ENCODE measurements at regions not wholly inside any gene's neighbourhood (a gene's known extent, or its start where the extent isn't known, plus 50 kb on each side); places are given as distances from the start of the nearest gene placed in this dataset.

GRCh38 chr13:62626771-62627170 lies 1211.1 kb upstream of the PCDH20 start:
- no peaks in the 10 kb centered on the region for H3K4me1 ChIP-seq (ENCODE audit: low read depth)
- H3K4me3 ChIP-seq: no peak overlapping the region
- H3K9me3 ChIP-seq (ENCODE audit: low read depth): no peaks in the 10 kb centered on the region
- DNase-seq (ENCODE audit: low read depth in 1 of 2, low spot score in 1 of 2): no peak
- TF ChIP-seq, protein P1, sequence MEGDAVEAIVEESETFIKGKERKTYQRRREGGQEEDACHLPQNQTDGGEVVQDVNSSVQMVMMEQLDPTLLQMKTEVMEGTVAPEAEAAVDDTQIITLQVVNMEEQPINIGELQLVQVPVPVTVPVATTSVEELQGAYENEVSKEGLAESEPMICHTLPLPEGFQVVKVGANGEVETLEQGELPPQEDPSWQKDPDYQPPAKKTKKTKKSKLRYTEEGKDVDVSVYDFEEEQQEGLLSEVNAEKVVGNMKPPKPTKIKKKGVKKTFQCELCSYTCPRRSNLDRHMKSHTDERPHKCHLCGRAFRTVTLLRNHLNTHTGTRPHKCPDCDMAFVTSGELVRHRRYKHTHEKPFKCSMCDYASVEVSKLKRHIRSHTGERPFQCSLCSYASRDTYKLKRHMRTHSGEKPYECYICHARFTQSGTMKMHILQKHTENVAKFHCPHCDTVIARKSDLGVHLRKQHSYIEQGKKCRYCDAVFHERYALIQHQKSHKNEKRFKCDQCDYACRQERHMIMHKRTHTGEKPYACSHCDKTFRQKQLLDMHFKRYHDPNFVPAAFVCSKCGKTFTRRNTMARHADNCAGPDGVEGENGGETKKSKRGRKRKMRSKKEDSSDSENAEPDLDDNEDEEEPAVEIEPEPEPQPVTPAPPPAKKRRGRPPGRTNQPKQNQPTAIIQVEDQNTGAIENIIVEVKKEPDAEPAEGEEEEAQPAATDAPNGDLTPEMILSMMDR (IDR thresholded peaks at IDR 0.05; ENCODE audit: low read depth, low read length): peak; percentile 3
- no peaks in the 10 kb centered on the region for H3K36me3 ChIP-seq
- H3K27me3 ChIP-seq: no peaks in the 10 kb centered on the region
- no peak overlapping the region for H3K27ac ChIP-seq

- H3K27me3 ChIP-seq: no peaks in the 10 kb centered on the region
- H3K4me3 ChIP-seq: no peak overlapping the region
- TF ChIP-seq, protein P1 (IDR thresholded peaks at IDR 0.05; ENCODE audit: low read depth, low read length): no peak
- H3K36me3 ChIP-seq: no peaks in the 10 kb centered on the region
- no peaks in the 10 kb centered on the region for H3K4me1 ChIP-seq (ENCODE audit: low read depth)
- no peak for DNase-seq (ENCODE audit: low read depth in 1 of 2, low spot score in 1 of 2)
- no peak overlapping the region for H3K27ac ChIP-seq
- H3K9me3 ChIP-seq (ENCODE audit: low read depth): no peaks in the 10 kb centered on the region
Measured at GRCh38 chr13:62625214-62625881, 1209.7 kb upstream of the PCDH20 start.

DNA sequence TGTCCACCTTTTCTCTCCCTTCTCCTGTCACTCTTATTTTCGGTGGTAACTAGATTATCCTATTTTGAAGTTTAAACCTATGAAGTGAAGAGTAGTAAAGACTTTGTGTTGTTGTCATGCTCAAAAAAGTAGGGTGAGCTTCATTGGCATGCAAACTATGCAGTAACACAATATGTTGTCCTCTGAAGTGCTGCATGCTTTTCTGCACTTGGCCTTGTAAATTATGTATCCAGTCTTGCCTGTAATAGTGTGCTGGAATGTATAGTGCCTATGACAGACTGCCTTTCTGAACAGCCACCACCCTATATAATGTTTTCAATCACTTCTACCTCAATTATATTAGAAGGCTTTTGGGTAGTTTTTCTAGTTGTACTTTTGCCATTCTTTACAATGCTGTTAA lies 1198.2 kb upstream of the PCDH20 start:
- H3K27me3 ChIP-seq: no peaks in the 10 kb centered on the region
- H3K4me1 ChIP-seq (ENCODE audit: low read depth): no peaks in the 10 kb centered on the region
- DNase-seq (ENCODE audit: low read depth in 1 of 2, low spot score in 1 of 2): peak in 1 of 2 donors; percentile 18
- no peaks in the 10 kb centered on the region for H3K9me3 ChIP-seq (ENCODE audit: low read depth)
- H3K27ac ChIP-seq: no peak overlapping the region
- no peaks in the 10 kb centered on the region for H3K36me3 ChIP-seq
- H3K4me3 ChIP-seq: no peak overlapping the region
- TF ChIP-seq, protein P1 (IDR thresholded peaks at IDR 0.05; ENCODE audit: low read depth, low read length): no peak

GRCh38 chr13:62611343-62611742 lies 1195.7 kb upstream of the PCDH20 start:
- Histone ChIP-seq H3K27ac (no peak overlapping the region), H3K4me1 (ENCODE audit: low read depth) (no peaks in the 10 kb centered on the region), H3K36me3 (no peaks in the 10 kb centered on the region), H3K9me3 (ENCODE audit: low read depth) (no peaks in the 10 kb centered on the region), H3K4me3 (no peak overlapping the region), H3K27me3 (no peaks in the 10 kb centered on the region)
- no peak for DNase-seq (ENCODE audit: low read depth in 1 of 2, low spot score in 1 of 2)
- TF ChIP-seq, protein P1 (IDR thresholded peaks at IDR 0.05; ENCODE audit: low read depth, low read length): no peak

GRCh38 chr13:62598708-62599107 lies 1183.1 kb upstream of the PCDH20 start:
- Histone ChIP-seq H3K27me3 (no peaks in the 10 kb centered on the region), H3K9me3 (ENCODE audit: low read depth) (no peaks in the 10 kb centered on the region), H3K4me3 (no peak overlapping the region), H3K4me1 (ENCODE audit: low read depth) (no peaks in the 10 kb centered on the region), H3K27ac (no peak overlapping the region), H3K36me3 (no peaks in the 10 kb centered on the region)
- peak in 1 of 2 donors; percentile 65 for DNase-seq (ENCODE audit: low read depth in 1 of 2, low spot score in 1 of 2)
- TF ChIP-seq, protein P1 (IDR thresholded peaks at IDR 0.05; ENCODE audit: low read depth, low read length): no peak
